Mononuclear cell (primary cell): ENCODE measurements at regions not wholly inside any gene's neighbourhood (a gene's known extent, or its start where the extent isn't known, plus 50 kb on each side); places are given as distances from the start of the nearest gene placed in this dataset.

Source experiments
- H3K27me3 ChIP-seq: 2 replicates; pipeline ENCODE4 v1.6.0; 2011; ENCODE audit warnings: low read length, control low read depth; ENCODE audit not compliant: insufficient read depth
- H3K4me1 ChIP-seq: 2 replicates; pipeline ENCODE4 v1.5.1; 2011; ENCODE audit warnings: mild to moderate bottlenecking, low read length, control low read depth; ENCODE audit not compliant: insufficient read depth
- H3K4me3 ChIP-seq: 2 replicates; pipeline ENCODE4 v1.5.1; 2011; ENCODE audit warnings: mild to moderate bottlenecking, low read length, moderate library complexity
- H3K9me3 ChIP-seq: 2 replicates; pipeline ENCODE4 v1.5.1; 2011; ENCODE audit warnings: low read depth, mild to moderate bottlenecking, control low read depth, low read length

DNA sequence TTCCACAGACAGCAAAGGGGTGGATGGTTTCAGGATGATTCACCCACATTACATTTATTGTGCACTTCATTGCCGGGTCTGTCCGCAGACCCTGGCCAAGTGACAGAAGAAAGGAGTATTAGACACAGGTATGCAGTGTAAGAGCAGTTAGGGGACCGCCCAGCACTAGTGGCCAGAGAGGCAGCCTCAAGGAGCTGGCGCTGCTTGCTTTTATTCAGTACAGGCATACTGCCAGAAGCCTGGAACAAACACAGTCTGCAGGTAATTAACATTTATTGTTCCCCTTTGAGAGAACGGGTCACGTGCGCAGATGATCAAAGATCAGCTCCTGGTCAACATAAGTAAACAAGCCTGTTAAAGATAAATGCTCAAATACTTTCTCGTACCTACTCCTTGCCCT lies 1639.0 kb upstream of the IGFBP7 start:
- no peaks in the 10 kb centered on the region for H3K4me1 ChIP-seq
- H3K9me3 ChIP-seq = no peaks in the 10 kb centered on the region

DNA sequence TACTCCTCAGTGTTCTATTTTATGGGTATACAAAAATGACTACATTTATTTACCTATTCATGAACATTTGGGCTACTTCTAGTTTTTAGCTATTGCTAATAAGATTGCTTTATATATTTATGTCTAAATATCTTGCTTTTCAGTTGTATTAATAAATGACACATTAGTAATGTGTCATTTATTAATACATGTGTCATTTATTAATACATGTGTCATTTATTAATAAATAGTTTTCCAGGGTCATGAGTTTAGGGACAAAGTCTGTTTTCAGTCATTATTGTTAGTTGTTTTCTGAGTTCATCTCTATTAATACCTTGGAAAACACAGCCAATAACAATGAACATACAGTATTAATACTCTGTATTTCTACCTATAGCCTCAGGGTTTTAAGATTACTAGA lies 1630.7 kb upstream of the IGFBP7 start:
- Histone ChIP-seq H3K4me3 (no peak overlapping the region), H3K9me3 (no peaks in the 10 kb centered on the region), H3K4me1 (no peaks in the 10 kb centered on the region), H3K27me3 (no peaks in the 10 kb centered on the region)

More for the DNA sequence above, 1639.0 kb upstream of the IGFBP7 start:
- Histone ChIP-seq H3K27me3 (no peaks in the 10 kb centered on the region), H3K4me3 (no peak overlapping the region)

DNA sequence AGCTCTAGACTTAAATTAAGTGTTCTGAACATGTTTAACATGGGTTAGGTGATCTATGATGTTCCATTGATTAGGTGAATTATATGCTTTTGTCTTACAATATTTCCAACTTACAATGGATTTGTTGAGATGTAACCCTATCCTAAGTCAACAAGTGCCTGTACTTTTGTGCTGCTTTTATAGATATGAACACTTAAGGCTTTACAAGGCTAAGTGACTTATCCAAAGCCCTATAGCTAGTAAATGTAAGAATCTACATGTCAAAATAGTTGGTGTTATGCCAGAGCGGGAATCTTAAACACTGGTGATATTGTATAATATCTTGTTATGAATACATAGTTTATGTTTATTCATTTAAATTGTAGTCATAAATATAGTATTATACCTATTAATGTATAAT lies 1629.1 kb upstream of the IGFBP7 start:
- Histone ChIP-seq H3K9me3 (no peaks in the 10 kb centered on the region), H3K27me3 (no peaks in the 10 kb centered on the region), H3K4me3 (no peak overlapping the region), H3K4me1 (no peaks in the 10 kb centered on the region)

DNA sequence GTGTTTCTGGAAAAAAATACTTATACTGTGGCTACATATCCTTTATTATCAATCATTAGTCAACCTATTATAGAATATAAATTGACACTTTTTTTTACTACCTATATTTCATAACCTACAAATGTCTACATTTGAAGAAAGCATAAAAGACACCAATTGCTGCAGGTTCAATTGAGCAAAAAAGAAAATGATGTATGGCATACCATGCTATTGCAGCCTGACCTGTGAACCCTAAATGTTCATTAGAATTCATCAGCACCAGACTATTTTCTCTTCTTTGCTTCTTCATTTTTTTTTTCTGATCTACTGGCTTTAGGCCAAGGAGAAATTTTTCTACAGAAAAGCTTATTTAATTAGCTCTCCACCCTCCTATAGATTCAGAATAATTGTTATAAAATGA lies 1628.2 kb upstream of the IGFBP7 start:
- no peaks in the 10 kb centered on the region for H3K9me3 ChIP-seq

DNA sequence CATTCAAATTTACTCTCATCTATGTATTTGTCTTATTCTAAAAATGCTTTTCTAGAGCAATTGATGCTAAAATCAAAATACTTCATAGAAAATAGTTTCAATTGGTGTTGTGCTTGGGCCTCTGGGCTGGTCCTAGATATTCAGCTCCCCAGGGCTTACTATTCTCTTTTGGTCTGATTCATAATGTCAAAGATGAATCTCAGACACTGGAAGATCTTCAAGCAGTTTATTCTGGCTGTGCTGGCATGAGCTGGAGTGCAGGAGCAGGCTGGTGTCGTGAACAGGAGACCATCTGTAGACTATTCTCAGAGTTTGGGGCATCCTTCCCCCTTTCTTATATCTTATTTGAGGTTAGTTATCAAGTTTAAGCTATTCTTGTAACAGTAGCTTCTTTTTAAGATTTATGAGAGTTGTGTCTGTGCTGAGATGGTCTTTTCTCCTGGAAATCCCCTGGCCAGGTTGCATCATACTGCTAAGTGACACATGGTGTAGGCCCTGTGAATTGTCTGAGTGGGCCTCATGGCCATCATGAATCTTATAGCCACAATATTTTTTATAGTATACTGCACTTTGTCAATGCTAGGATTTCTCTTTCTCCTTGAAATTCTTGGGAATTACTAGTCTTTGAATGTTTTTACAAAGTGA lies 1624.0 kb upstream of the IGFBP7 start:
- no peaks in the 10 kb centered on the region for H3K4me1 ChIP-seq
- no peaks in the 10 kb centered on the region for H3K27me3 ChIP-seq
- H3K4me3 ChIP-seq = no peak overlapping the region
- H3K9me3 ChIP-seq = peaks cover 5% of the 10 kb centered on the region

More for the DNA sequence above, 1628.2 kb upstream of the IGFBP7 start:
- H3K4me1 ChIP-seq = no peaks in the 10 kb centered on the region
- H3K4me3 ChIP-seq = no peak overlapping the region
- H3K27me3 ChIP-seq = no peaks in the 10 kb centered on the region

DNA sequence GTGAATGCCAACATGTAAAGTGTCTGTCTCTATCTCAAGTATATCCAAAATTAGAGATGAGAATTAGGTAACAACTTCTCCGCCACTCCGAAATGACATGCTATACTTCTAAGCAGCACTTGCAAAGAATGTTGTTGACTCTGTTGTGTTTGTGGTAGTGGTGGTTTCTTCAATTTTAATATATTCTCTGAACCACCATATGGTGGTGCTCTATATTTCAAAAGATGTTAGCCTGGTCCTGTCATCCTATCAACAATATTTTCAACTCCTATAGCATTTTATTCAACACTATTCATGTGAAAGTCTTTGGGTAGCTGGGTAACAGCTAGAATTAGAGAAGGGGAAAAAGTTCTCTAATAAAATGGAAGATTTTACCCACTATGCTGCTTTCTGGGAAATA lies 1622.8 kb upstream of the IGFBP7 start:
- Histone ChIP-seq H3K4me3 (no peak overlapping the region), H3K27me3 (no peaks in the 10 kb centered on the region), H3K4me1 (no peaks in the 10 kb centered on the region), H3K9me3 (peaks cover 5% of the 10 kb centered on the region)

DNA sequence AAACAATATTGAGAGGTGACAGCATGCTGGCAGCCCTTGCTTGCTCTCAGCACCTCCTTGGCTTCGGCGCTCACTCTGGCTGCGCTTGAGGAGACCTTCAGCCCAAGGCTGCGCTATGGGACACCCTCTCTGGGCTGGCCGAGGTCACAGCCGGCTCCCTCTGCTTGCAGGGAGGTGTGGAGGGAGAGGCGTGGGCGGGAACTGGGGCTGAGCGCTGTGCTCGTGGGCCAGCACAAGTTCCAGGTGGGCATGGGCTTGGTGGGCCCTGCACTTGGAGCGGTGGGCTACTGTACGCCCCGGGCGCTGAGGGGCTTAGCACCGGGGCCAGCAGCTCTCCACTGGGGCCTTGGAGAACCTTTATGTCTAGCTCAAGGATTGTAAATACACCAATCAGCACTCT lies 1613.8 kb upstream of the IGFBP7 start:
- Histone ChIP-seq H3K9me3 (no peaks in the 10 kb centered on the region), H3K27me3 (no peaks in the 10 kb centered on the region), H3K4me1 (no peaks in the 10 kb centered on the region), H3K4me3 (no peak overlapping the region)

DNA sequence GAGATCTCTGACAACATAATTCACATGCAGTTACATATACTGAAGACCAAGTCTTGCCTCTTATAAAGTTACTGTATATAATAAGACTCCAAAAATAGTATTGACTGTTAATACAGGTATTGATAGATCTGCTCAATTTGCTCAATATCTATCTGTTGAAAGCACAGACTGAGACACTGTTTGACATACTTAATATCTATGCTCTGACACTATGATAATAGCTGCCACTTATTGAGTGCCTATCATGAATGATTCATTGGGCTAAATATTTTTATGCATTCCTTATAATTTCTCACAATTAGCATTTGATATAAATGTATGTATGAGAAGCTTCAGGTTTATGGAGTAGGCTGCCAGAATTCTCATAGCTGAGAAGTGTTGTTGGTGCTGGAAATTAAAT lies 1600.9 kb upstream of the IGFBP7 start:
- no peaks in the 10 kb centered on the region for H3K9me3 ChIP-seq
- H3K27me3 ChIP-seq = no peaks in the 10 kb centered on the region
- H3K4me1 ChIP-seq = no peaks in the 10 kb centered on the region
- H3K4me3 ChIP-seq = no peak overlapping the region

DNA sequence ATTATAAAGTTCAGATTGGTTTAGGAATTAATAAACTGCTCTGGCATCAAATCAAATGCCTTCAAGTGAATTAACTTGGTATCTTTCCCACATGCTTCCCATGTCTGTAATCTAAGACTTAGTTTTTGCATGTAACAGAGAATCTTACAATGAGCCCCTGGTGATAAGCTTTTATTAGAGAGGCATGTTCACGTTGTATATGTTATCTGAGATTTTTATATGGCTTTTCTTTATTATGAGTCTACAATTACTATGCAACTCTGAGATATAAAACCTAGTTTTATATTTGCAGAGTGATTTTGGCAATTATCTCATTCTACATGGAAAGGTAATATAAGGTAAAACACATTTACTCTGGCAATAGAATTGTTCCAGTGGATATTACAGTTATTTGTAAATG lies 1578.4 kb upstream of the IGFBP7 start:
- Histone ChIP-seq H3K4me3 (no peak overlapping the region), H3K9me3 (no peaks in the 10 kb centered on the region), H3K27me3 (no peaks in the 10 kb centered on the region), H3K4me1 (no peaks in the 10 kb centered on the region)

DNA sequence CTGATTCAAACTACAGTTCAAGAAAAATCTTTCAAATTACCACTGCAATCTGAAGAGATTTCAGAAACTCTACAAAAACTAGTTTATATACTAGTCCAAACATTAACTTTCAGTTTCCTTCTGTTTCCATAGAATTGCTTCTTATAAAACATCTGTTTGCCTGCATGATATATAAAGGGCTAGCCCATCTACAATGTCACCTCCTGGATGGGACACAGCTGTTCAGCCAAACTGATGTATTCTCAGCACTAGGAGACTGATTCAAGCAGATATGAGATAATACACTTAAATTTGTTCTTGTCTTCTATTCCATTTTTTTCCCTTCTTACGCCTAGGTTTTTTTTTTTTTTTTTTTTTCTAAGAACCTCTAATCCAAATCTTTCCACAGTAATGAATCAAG lies 1569.7 kb upstream of the IGFBP7 start:
- H3K4me3 ChIP-seq = no peak overlapping the region
- no peaks in the 10 kb centered on the region for H3K9me3 ChIP-seq
- H3K4me1 ChIP-seq = no peaks in the 10 kb centered on the region
- no peaks in the 10 kb centered on the region for H3K27me3 ChIP-seq

DNA sequence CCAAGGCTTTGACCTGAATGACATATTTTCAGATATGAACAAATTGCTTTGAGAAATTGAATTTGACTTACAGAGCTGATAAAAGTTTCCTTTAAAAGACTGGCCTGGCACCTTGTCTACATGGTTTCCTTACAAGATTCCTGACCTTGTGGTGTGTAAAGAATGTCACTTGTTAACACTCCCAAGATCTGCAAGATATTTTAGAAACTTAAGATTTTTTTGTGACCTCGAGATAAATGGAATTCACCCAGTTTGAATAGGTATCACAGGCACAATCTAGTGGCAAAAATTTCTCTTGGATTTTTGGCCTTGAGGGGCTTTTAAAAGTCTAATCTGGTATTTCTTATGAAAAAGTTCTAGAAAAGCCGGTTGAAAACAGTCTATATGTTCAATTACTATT lies 1568.9 kb upstream of the IGFBP7 start:
- no peaks in the 10 kb centered on the region for H3K4me1 ChIP-seq
- no peak overlapping the region for H3K4me3 ChIP-seq
- no peaks in the 10 kb centered on the region for H3K9me3 ChIP-seq
- H3K27me3 ChIP-seq = no peaks in the 10 kb centered on the region

DNA sequence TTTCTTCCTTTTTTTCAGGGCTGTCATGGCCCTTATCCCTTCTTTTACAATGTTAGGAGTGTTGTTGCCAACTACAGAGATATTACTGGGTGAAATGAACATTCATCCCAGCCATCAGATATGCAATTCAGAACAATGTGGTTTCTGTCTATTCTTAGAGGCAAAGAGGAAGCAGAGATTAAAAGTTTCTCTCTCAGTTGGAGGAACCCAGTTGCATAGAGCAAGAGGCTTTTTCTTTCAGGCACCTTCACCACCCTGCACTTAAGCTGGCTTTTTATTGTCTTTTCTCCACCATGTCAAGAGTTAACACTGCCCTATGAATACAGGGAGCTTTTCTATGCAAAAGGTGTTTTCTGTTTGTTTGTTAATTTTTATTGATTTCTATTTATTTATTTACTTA lies 1559.6 kb upstream of the IGFBP7 start:
- Histone ChIP-seq H3K4me1 (no peaks in the 10 kb centered on the region), H3K27me3 (no peaks in the 10 kb centered on the region), H3K4me3 (no peak overlapping the region), H3K9me3 (no peaks in the 10 kb centered on the region)

DNA sequence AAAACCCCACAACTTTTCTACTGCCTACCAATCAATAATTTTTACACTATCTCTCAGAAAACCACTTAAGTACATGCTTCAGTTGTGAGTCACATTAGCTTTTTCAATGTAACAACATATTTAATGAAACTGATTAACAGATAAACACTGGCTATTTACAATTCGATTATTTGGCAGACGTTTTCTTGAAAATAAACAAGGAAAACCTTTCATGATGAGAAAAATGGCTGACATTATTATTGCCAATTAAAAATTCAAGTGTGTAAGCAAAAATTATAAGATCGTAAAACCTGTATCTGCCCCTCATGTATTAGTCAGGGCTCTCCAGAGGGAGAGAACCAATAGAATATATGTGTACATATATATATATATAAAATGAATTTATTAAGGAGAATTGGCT lies 1555.5 kb upstream of the IGFBP7 start:
- H3K9me3 ChIP-seq = no peaks in the 10 kb centered on the region
- H3K4me3 ChIP-seq = no peak overlapping the region
- no peaks in the 10 kb centered on the region for H3K27me3 ChIP-seq
- no peaks in the 10 kb centered on the region for H3K4me1 ChIP-seq

DNA sequence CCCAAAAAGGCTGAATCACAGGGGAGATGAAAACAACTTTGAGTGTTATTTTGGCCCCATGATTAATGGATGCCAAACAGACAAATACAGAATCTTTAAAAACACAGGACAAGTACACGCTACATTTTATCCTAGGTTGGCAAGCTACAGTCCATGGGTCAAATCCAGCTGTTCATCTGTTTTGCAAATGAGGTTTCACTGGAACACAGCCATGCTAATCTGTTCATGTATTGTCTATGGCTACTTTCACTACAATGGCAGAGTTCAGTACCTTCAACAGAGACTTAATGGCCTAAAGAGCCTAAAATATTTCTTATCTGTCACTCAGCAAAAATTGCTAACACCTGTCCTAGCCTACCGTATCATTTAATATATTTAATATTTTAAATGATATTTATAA lies 1548.5 kb upstream of the IGFBP7 start:
- Histone ChIP-seq H3K4me1 (no peaks in the 10 kb centered on the region), H3K27me3 (no peaks in the 10 kb centered on the region), H3K9me3 (no peaks in the 10 kb centered on the region), H3K4me3 (no peak overlapping the region)

DNA sequence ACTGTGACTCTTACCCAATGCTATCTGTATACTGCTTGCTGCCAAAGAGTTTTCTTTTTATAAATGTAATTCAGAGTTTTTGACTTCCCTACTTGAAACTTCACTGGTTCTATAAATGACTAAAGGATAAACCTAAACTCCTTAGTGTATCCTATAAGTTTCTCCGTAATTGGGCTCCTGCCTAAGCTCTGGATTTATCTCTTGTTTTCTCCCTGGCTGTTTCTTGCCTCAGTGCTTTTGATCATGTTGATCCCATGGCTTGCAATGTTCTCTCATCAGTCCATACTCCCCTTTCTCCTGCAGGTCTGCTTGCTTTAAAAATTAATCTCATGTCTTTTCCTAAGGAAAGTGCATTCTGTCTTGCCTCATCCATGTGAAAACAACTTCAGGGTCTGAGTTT lies 1543.1 kb upstream of the IGFBP7 start:
- H3K4me3 ChIP-seq = no peak overlapping the region
- H3K27me3 ChIP-seq = no peaks in the 10 kb centered on the region
- no peaks in the 10 kb centered on the region for H3K4me1 ChIP-seq
- H3K9me3 ChIP-seq = no peaks in the 10 kb centered on the region

DNA sequence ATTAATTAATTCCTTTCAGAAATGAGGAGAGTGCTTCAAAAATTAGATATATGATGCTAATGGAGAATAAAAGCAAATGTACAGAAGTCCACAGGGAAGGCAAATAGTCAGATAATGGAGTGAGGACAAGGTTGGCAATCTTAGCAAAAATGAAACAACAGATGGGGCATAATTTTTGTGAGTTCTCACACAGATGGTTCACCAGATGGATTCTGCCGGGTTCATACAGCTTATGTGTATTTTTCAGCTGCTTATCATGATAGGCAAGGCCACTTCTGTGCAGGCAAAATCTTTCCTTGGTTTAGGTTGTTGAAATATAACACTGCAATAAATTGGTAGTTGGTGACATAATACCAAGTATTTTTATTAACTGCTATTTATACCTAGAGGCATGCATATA lies 1539.0 kb upstream of the IGFBP7 start:
- Histone ChIP-seq H3K4me1 (no peaks in the 10 kb centered on the region), H3K9me3 (no peaks in the 10 kb centered on the region), H3K4me3 (no peak overlapping the region), H3K27me3 (no peaks in the 10 kb centered on the region)
